H4 (cell line): ENCODE measurements at regions not wholly inside any gene's neighbourhood (a gene's known extent, or its start where the extent isn't known, plus 50 kb on each side); places are given as distances from the start of the nearest gene placed in this dataset.

ENCODE experiments used
- DNase-seq: peaks from one replicate; pipeline ENCODE4 v3.0.0-alpha.2; 2015; ENCODE audit warnings: low spot score

DNA sequence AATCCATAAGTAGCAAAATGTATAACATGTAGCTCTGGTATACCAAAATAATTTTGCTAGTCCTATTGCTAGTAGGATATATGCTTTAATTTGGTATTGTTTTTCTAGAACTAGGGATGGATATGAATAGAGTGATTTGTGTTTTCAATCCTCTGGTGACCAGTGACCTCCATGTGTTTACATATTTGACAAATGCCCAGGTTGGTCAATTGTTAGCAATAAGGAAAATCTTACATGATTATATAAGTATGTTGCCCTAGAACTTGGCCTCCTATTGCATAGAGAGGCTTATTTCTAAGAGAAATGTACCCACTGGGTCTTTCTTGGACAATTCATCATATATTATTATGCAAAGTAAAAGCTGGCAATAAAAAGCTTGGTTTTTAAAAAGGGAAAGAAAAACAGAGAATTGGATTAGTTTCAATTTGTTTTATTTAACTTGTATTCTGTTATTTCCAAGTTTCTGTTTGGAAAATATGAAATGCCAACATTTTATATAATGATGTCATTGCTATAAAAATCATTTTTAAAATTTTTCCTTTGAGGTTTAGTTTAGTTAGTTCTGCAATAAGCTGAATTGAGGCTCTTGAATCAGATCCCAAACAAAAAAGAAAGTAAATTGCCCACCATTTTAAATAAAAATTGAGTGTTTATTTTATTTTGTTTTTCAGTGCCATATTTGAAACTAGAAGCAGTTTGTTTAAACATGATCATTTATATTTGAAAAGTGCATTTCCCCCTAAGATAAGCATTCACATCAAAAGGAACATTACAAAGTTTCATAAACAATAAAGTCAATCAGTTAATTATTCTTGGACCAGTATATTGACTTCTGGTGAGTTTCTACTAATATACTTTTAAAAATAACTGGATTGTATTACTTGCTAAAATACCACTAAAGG, 210.9 kb downstream of the ZC3H11B start:
- no peak for DNase-seq

DNA sequence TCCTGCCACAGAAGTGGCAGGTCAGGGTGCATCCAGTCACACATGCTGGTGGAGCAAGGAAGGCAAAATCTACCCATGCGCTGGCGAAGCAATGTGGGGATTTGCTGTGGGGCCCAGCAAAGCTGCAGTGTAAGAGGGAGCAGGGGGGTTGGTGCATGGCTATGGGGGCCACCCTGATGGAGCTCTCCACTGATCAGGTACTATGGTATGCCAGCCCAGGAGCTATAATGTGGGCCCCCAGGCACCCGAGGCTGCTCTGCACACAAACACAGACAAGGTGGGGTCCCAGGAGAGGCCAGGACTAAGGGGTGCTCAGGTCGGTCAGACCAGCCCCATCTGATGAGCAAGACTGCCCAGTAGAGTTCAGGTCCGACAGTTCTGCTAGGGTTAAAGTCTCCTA, 213.5 kb downstream of the ZC3H11B start:
- no peak for DNase-seq

DNA sequence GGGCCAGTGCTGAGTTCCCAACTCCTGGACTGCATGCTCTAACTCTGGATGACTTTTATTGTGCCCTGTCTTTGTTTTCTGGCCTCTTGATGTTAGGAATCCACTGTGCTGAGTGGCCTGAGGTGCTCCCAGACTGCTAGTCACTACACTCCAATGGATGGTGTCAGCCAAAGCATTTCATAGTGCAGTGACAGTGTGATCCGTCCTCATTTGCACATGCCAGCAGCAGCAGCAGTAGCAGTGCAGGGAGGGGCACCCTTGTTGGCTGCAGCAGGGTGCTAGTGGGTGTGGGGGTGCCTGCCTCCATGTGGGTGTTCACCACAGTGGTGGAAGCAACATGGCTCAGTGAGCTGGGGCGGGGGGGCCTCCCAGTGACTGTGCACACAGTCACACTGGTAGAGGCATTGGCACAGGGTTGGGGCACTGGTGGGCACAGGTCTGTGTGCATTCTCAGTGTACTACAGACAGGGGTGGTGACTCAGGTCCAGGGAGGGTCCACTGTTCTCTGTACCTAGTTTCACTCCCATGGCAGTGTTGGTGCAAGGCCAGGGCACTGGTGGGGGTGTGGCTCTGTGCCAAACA, 214.0 kb downstream of the ZC3H11B start:
- DNase-seq, result no peak

- no peak for DNase-seq
Measured at GRCh38 chr1:219397511-219397910, 215.4 kb downstream of the ZC3H11B start.

DNA sequence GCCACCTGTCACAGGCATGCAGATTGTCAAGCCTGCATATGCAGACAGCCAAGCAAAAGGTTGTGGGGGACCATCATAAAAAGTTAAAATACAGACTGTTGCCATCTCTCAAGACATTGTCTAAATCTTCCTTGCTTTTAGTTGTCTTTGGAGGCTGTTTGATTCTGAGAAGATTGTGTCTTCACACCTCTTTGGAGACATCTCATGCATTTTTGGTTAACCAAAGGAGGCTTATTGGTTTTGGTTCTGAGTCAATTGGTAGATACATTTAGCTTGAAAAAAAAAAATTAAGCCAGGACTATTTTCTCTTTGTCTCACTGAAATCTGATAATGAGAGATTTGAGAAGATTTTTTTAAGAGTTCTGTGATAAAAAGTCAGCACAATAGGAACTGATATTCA, 217.6 kb downstream of the LYPLAL1 start:
- DNase-seq, result no peak

- DNase-seq, result no peak
Measured at GRCh38 chr1:219387211-219387610, 213.5 kb downstream of the LYPLAL1 start.

GRCh38 chr1:219385787-219386427, 212.2 kb downstream of the LYPLAL1 start:
- peak; percentile 69 for DNase-seq

GRCh38 chr1:219383281-219383680, 209.6 kb downstream of the LYPLAL1 start:
- no peak for DNase-seq

- DNase-seq, result no peak
Measured at GRCh38 chr1:219381396-219381795, 207.7 kb downstream of the LYPLAL1 start.

DNA sequence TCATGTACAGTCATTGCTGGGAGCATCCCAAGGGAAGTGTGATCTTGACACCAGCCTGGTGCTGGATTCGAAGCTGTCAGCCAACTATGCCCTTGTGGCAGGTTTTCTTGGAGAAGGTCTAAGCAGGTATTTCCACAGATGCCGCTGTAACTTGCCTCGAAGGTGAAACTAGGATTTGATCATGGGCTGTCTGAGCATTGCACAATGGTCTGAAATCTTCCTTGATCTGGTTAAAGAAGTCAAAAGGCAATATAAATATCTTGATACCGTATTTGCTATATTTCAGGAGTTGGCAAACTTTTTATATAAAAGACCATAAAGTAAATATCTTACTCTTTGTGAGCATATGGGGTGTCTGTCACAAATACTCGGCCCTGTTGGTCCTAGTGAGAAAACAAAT, 206.8 kb downstream of the LYPLAL1 start:
- no peak for DNase-seq

- no peak for DNase-seq
Measured at GRCh38 chr1:219379691-219380090, 206.0 kb downstream of the LYPLAL1 start.

- DNase-seq, result no peak
Measured at GRCh38 chr1:219374636-219375035, 201.0 kb downstream of the LYPLAL1 start.

DNA sequence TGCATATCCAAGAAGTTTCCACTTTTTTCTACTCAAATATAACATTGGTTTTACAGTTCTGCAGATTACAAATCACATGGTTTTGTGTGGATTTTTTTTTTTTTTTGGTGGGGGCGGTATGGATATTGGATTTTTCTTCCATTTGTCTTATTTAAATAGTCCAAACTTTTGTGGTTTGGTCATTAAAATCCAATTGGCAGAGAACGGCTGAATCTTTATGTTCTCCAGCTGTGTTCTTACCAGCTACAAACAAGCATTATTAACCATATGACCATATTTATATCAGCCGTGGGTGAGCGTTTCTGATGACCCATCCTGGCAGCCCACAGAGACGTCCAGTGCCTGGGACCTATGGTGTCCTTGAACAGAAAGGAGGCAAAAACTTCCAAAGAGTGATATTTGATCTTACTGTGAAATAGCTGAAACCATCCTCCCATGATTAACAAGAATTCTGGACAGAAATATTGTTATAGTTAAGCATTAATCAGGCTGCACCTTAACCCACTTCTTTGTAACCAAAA, 200.4 kb downstream of the LYPLAL1 start:
- DNase-seq, result no peak

DNA sequence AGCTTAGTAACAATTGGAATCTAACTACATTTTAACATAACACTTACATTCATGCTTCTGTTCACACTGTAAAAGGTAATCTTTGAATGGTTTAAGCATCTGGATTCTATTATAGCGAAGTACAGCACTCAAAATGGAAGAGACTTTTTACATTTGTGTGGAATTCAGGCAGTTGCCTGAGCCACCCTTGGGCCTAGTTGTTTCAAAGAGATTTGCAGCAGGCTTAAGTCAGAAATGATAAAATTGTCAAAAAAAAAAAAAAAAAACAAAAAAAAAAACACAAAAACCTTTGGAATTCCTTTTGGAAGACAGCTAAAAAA, 199.9 kb downstream of the LYPLAL1 start:
- no peak for DNase-seq

DNA sequence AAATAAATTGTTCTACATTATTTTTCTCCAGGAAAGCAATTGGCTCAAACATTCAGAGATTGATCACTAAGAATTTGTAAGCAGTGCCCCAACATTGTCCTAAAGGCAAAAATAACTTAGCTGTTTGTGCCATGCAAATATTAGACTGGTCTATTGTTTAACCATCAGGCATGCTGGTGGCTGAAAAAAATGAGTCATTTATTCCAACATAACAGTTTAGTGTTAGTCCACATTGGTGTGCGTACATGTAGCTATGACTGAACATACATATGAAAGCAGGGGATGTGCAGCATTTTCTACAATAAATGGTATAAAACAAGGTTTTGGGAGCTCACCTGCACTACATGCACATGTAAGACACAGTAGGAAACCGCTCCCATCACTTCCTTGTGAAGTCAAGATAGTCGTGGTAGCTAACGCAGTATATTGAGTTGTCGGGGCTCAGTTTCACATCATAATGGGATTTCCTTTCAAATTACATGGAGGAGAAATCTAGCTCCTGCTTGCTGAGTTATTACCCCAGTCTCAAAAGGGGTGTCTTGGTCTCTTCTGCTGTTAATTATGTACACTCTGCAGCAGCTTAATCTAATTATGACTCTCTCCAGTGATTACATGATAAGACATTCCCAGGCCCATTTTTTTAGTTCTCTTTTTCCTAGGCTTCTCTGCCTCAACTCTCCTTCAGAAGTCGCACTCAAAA, 199.4 kb downstream of the LYPLAL1 start:
- no peak for DNase-seq

DNA sequence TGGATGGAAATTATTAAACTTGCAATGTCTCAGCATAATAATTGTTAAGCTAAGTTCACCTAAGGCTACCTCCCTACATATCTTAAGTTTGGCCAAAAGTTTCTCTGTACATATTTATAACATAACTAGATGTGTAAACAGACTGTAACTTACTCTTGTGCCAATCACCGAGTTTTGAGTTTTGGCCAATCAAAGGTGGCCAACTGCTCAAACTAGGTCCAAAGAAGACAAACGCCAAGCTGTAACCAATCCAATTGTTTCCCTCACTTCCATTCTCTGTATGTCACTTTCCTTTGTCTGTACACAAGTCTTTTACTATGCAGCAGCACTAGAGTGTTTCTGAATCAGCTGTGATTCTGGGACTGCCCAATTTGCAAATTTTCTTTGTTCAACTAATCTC, 197.8 kb downstream of the LYPLAL1 start:
- DNase-seq, result no peak

GRCh38 chr1:219367496-219367895, 193.8 kb downstream of the LYPLAL1 start:
- DNase-seq, result no peak

GRCh38 chr1:219365451-219365850, 191.8 kb downstream of the LYPLAL1 start:
- DNase-seq, result no peak

DNA sequence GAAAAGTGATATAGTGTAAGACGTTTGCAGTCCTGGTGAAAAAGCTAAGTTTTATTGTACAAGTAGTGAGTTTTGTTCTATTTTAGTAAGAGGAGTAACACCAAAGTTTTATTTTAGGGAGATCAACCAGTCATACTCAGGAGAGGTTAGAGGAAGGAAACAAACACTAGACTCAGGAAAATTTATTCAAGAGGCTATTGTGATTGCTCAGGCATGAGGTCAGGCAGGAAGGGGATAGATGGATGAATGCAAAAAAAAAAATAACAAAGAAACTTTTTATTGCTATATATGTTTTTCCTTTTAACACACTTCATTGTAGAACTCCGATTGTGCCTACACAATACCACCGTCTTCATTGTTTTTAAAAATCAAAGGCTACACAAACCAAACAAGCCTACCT, 189.0 kb downstream of the LYPLAL1 start:
- no peak for DNase-seq

DNA sequence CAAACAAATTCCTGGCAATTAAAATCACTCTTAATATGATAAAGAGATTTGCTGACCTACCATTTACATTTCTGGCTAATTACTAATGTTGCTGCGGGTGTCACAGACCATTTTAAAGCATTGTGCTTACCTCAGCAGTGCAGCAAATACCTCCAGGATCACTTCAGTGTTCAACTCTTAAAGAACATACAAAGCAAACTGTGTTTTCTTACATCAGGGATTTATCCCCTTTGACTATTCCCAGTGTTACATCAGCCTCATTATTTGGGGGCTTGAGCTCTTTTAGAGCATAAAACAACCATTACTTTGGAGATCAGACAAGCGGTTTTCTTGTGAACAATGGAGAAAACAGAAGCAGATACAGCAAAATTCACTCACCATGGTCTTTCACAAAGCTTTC, 185.4 kb downstream of the LYPLAL1 start:
- no peak for DNase-seq

- DNase-seq, result no peak
Measured at GRCh38 chr1:219358080-219358479, 184.4 kb downstream of the LYPLAL1 start.

DNA sequence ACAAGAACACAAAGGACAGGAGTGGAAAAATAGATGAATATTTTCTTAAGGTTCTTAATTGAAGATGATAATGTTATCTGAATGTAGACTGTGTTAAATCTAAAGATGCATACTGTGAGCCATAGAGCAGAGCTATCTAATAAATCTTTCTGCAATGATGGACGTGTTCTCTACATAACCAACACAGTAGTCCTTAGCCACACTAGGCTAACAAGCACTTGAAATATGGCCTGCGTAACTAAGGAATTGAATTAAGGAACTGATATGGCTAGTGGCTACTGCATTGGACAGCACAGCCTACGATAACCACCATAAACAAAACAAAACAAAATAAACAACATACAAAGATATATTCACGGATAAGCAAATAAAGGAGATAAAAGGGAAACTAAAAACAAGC, 181.3 kb downstream of the LYPLAL1 start:
- no peak for DNase-seq
